Heart right ventricle (tissue), 16 donors: ENCODE measurements at regions not wholly inside any gene's neighbourhood (a gene's known extent, or its start where the extent isn't known, plus 50 kb on each side); places are given as distances from the start of the nearest gene placed in this dataset.
"Not testable (repeated sequence)": the region's sequence is repeated elsewhere in the genome, so short reads cannot be mapped to it uniquely, and the experiment has no call there.

ENCODE experiments used
- ATAC-seq, 8 donors: fragments of 200-7000 bp; cut with Tn5 transposase; one replicate each; pipeline ENCODE4 v1.9.1; 2020; ENCODE audit warnings: mild to moderate bottlenecking in 8 of 8, moderate library complexity in 8 of 8, moderate number of reproducible peaks in 1 of 8
- DNase-seq, 2 donors: peaks; one replicate each; pipeline ENCODE4 v3.0.0-alpha.2; 2020
- H3K27ac ChIP-seq, 10 donors: fragments of 200-600 bp; sonication (generic) in 2 of 10; one replicate each; pipeline versions ENCODE4 v1.5.0 to v1.8.0; 2020 to 2022; ENCODE audit warnings: mild to moderate bottlenecking in 3 of 10
- H3K27me3 ChIP-seq, 7 donors: fragments of 200-600 bp; one replicate each; pipeline ENCODE4 v1.8.0; 2021 to 2022; ENCODE audit warnings: mild to moderate bottlenecking in 2 of 7
- H3K36me3 ChIP-seq, 9 donors: fragments of 200-600 bp; sonication (generic) in 1 of 9; one replicate each; pipeline versions ENCODE4 v1.5.0 to v1.8.0; 2020 to 2022; ENCODE audit warnings: mild to moderate bottlenecking in 2 of 9
- H3K4me1 ChIP-seq, 9 donors: fragments of 200-600 bp; sonication (generic) in 1 of 9; one replicate each; pipeline versions ENCODE4 v1.5.0 to v1.8.0; 2020 to 2022; ENCODE audit warnings: mild to moderate bottlenecking in 4 of 9
- H3K4me3 ChIP-seq, 10 donors: fragments of 200-600 bp; sonication (generic) in 2 of 10; one replicate each; pipeline versions ENCODE4 v1.5.0 to v1.8.0; 2020 to 2022; ENCODE audit warnings: mild to moderate bottlenecking in 7 of 10, moderate library complexity in 2 of 10
- H3K9me3 ChIP-seq, 11 donors: fragments of 200-600 bp in 10 of 11; sonication (generic) in 2 of 11; one replicate each; pipeline versions ENCODE4 v1.5.0 to v1.8.0; 2013 to 2022; ENCODE audit warnings: mild to moderate bottlenecking in 2 of 11, control low read depth in 1 of 11, moderate library complexity in 1 of 11
- CTCF ChIP-seq, 9 donors: fragments of 200-600 bp; sonication (generic) in 2 of 9; IDR thresholded peaks; one replicate each; pipeline versions ENCODE4 v1.5.0 to v1.8.0; 2021 to 2022; ENCODE audit warnings: antibody characterized with exemption in 9 of 9, mild to moderate bottlenecking in 5 of 9, moderate library complexity in 1 of 9
- WGBS, 2 donors: extraction: QIAGEN DNeasy Blood & Tissue Kit; methylation state at CpG; one replicate each; pipeline ENCODE4 v1.1.7; 2013; ENCODE audit warnings: inconsistent platforms in 1 of 2; 5-methylcytosine and 5-hydroxymethylcytosine counted together
- intact Hi-C, 10 donors: fragments of 100-400 bp; cut with DNase I; formaldehyde crosslinking; loops; one replicate each; pipeline versions ENCODE4 v1.11.1 to v1.14.2; 2022
- donor health status: Arrhythmogenic right ventricular cardiomyopathy.
- donor health status: ischemic (EF 13 %, LVEDD 7.1; RV severe dilation, severe dysfunction).
- donor health status: healthy with polysubstance abuse.
- donor health status: DM: no; HTN: yes; CAD: no.
- donor health status: DM: no; HTN: no; CAD: no.
- donor health status: ischemic (EF 25% LVEDD 6.9; RV normal size, moderate dysfunction).
- donor health status: ischemic (EF 25% LVEDD 5.7; RV mildly dilated, moderate dysfunction).
- donor health status: healthy.
- donor health status: DM: yes; HTN: yes; CAD: no.
- donor health status: Ischemic cardiomyopathy.
- donor health status: ischemic (EF 35%, LVEDD 5.7; RV mildly dilated, moderate dysfunction).
- donor health status: nonischemic (EF 11% LVEDD 7.7; RV severe dilation, severe dysfunction).
- donor health status: DM: yes; HTN: yes; CAD: no.
- donor health status: PGD.
- donor health status: ischemic (EF 29% LVEDD 5.4; RV normal size, mild dysfunction).
- donor health status: nonischemic (EF 23%, LVEDD 6.1; RV moderate dilation, normal function).

GRCh38 chr10:62597226-62597625 is 207.3 kb upstream of the ADO start:
- Histone ChIP-seq H3K27ac (no peak overlapping the region), H3K4me3 (no peak overlapping the region), H3K27me3 (peaks cover 0 to 9% (median 0%) of the 10 kb centered on the region in 7 donors), H3K9me3 (peaks cover 0 to 9% (median 3%) of the 10 kb centered on the region in 11 donors), H3K4me1 (peaks cover 0 to 6% (median 0%) of the 10 kb centered on the region in 9 donors), H3K36me3 (no peaks in the 10 kb centered on the region)
- intact Hi-C loops = loop anchor here in 4 of 10 donors (5.0 to 10.0 kb wide), 4 partner anchors 220 to 560 kb away; partner anchors contain the start of gene EGR2 (in 1 of the 4)
- no peak for ATAC-seq
- WGBS, 2 donors = 91 to 100% methylated on average over 3 of the region's 3 CpGs
- DNase-seq = no peak
- TF ChIP-seq CTCF (IDR thresholded peaks at IDR 0.05) = no peak

- peaks cover 0 to 13% (median 3%) of the 10 kb centered on the region in 11 donors for H3K9me3 ChIP-seq
- no peak for TF ChIP-seq CTCF (IDR thresholded peaks at IDR 0.05)
- DNase-seq = no peak
- peaks cover 0 to 2% (median 0%) of the 10 kb centered on the region in 9 donors for H3K4me1 ChIP-seq
- H3K4me3 ChIP-seq = no peak overlapping the region
- no peak overlapping the region for H3K27ac ChIP-seq
- intact Hi-C loops = loop anchor here in 4 of 10 donors (5.0 to 10.0 kb wide), 4 partner anchors 218 to 558 kb away; partner anchors contain the start of gene EGR2 (in 1 of the 4)
- no peak for ATAC-seq
- WGBS, 2 donors = 70 to 76% methylated on average over 2 of the region's 2 CpGs
- no peaks in the 10 kb centered on the region for H3K36me3 ChIP-seq
- peaks cover 0 to 9% (median 0%) of the 10 kb centered on the region in 7 donors for H3K27me3 ChIP-seq
Observed at GRCh38 chr10:62599161-62599560, 205.4 kb upstream of the ADO start.

- H3K36me3 ChIP-seq, H3K27ac ChIP-seq, intact Hi-C loops, H3K4me1 ChIP-seq, H3K4me3 ChIP-seq, DNase-seq, ATAC-seq, H3K9me3 ChIP-seq, H3K27me3 ChIP-seq: not testable (repeated sequence)
- WGBS, 2 donors = 86 to 94% methylated on average over 3 of the region's 4 CpGs
Observed at GRCh38 chr10:62606551-62606950, 198.0 kb upstream of the ADO start.

GRCh38 chr10:62608189-62608875 is 196.2 kb upstream of the ADO start:
- intact Hi-C loops, H3K36me3 ChIP-seq, H3K4me1 ChIP-seq, ATAC-seq, DNase-seq, H3K27me3 ChIP-seq, H3K9me3 ChIP-seq, H3K27ac ChIP-seq, H3K4me3 ChIP-seq: not testable (repeated sequence)
- WGBS, 2 donors = 64 to 76% methylated on average over 26 to 30 of the region's 34 CpGs

- peak; percentile 53 to 89 (median 84) for TF ChIP-seq CTCF (IDR thresholded peaks at IDR 0.05)
- intact Hi-C loops = loop anchor here (1.0 to 10.0 kb wide), 9 partner anchors 204 to 547 kb away; partner anchors contain the start of gene EGR2 (in 6 of the 10)
- Histone ChIP-seq H3K27ac (no peak overlapping the region), H3K4me1 (peaks cover 0 to 20% (median 0%) of the 10 kb centered on the region in 9 donors), H3K27me3 (peaks cover 0 to 9% (median 0%) of the 10 kb centered on the region in 7 donors), H3K36me3 (no peaks in the 10 kb centered on the region), H3K9me3 (no peaks in the 10 kb centered on the region), H3K4me3 (no peak overlapping the region)
- ATAC-seq = peak; percentile 55 to 78 (median 68)
- 29 to 34% methylated on average over 7 of the region's 7 CpGs for WGBS, 2 donors
- peak; percentile 28 to 41 for DNase-seq
Observed at GRCh38 chr10:62610649-62611229, 193.8 kb upstream of the ADO start.
